GM12878 (cell line): ENCODE measurements at regions not wholly inside any gene's neighbourhood (a gene's known extent, or its start where the extent isn't known, plus 50 kb on each side); places are given as distances from the start of the nearest gene placed in this dataset.

Experiments
- ATAC-seq: fragments of 200-7000 bp; cut with Tn5 transposase; 3 replicates; pipeline ENCODE4 v1.9.1; 2020; ENCODE audit warnings: mild to moderate bottlenecking, moderate library complexity
- BruUV-seq: library from RNA; stranded (reverse); fragments of 400-500 nt; replicated peaks from 2 replicates; lab custom pipeline; 2021; lab: Mats Ljungman, UMichigan
- CTCF ChIA-PET: fragments of 300-600 bp; sonication (Branson Sonifier 250); formaldehyde crosslinking; extraction: SDS; loops from one replicate; lab custom pipeline; 2021; ENCODE audit warnings: inconsistent platforms; lab: Yijun Ruan, JAX
- POLR2A ChIA-PET: fragments of 350-600 bp; formaldehyde crosslinking; extraction: SDS; loops from one replicate; lab custom pipeline; 2021; ENCODE audit warnings: inconsistent platforms; lab: Charles Lee
- RAD21 ChIA-PET: fragments of 300-600 bp; sonication (Branson Sonifier 250); formaldehyde crosslinking; loops from one replicate; lab custom pipeline; 2023; ENCODE audit warnings: antibody characterized with exemption; ENCODE audit not compliant: unreplicated experiment; lab: Charles Lee
- SMC1A ChIA-PET: fragments of 300-600 bp; sonication (Branson Sonifier 250); formaldehyde crosslinking; loops from one replicate; lab custom pipeline; 2023; ENCODE audit not compliant: unreplicated experiment, uncharacterized antibody; lab: Charles Lee
- DNase-seq: peaks from one replicate; pipeline ENCODE4 v3.0.0-alpha.2; 2011; ENCODE audit warnings: low read depth, low spot score
- FAIRE-seq: peaks from 3 replicates; lab custom pipeline; 2011; peaks lifted over from hg19 to GRCh38; lab: Jason Lieb, UNC
- H2AFZ ChIP-seq: 2 replicates; pipeline ENCODE4 v1.6.0; 2011; ENCODE audit warnings: low read depth, low read length, control low read depth; ENCODE audit not compliant: control insufficient read depth
- H3K27ac ChIP-seq: 2 replicates; pipeline ENCODE4 v1.5.1; 2011; ENCODE audit warnings: control low read depth; ENCODE audit not compliant: control insufficient read depth, insufficient read depth
- H3K27me3 ChIP-seq, 2 experiments: replicated peaks in 1 of 2; 2 replicates each; pipeline versions ENCODE4 v1.6.0 to v1.6.1; 2011; ENCODE audit warnings: low read length in 1 of 2; ENCODE audit not compliant: control insufficient read depth in 2 of 2, insufficient read depth in 2 of 2
- H3K36me3 ChIP-seq, 2 experiments: 2 replicates each; pipeline ENCODE4 v1.5.1; 2011; ENCODE audit warnings: low read length in 1 of 2; ENCODE audit not compliant: control insufficient read depth in 2 of 2, insufficient read depth in 2 of 2
- H3K4me1 ChIP-seq: 2 replicates; pipeline ENCODE4 v1.6.1; 2011; ENCODE audit warnings: mild to moderate bottlenecking, low read length, moderate library complexity, mixed read lengths; ENCODE audit not compliant: control insufficient read depth, insufficient read depth
- H3K4me2 ChIP-seq: 2 replicates; pipeline ENCODE4 v1.6.0; 2011; ENCODE audit warnings: control low read depth; ENCODE audit not compliant: control insufficient read depth, insufficient read depth
- H3K4me3 ChIP-seq: fragments of 200-600 bp; sonication (generic); 2 replicates; pipeline ENCODE4 v1.5.1; 2016
- H3K79me2 ChIP-seq: 2 replicates; pipeline ENCODE4 v1.6.0; 2011; ENCODE audit warnings: low read length; ENCODE audit not compliant: control insufficient read depth, insufficient read depth
- H3K9ac ChIP-seq: 2 replicates; pipeline ENCODE4 v1.8.0; 2011; ENCODE audit warnings: low read length, control low read depth, mixed read lengths; ENCODE audit not compliant: control insufficient read depth, insufficient read depth
- H3K9me3 ChIP-seq: replicated peaks from 3 replicates; pipeline ENCODE4 v1.5.1; 2011; ENCODE audit warnings: mild to moderate bottlenecking, low read length; ENCODE audit not compliant: control insufficient read depth, insufficient read depth
- H4K20me1 ChIP-seq: 2 replicates; pipeline ENCODE4 v1.6.0; 2011; ENCODE audit not compliant: control insufficient read depth, insufficient read depth
- CHD4 ChIP-seq: fragments of 200-600 bp; sonication (generic); IDR thresholded peaks from 2 replicates; pipeline ENCODE4 v1.6.1; 2016; ENCODE audit warnings: mild to moderate bottlenecking
- CREB1 ChIP-seq: IDR thresholded peaks from 2 replicates; pipeline ENCODE4 v1.6.1; 2012; ENCODE audit warnings: low read depth, mild to moderate bottlenecking, inconsistent platforms
- EED ChIP-seq: sonication (generic); IDR thresholded peaks from 2 replicates; pipeline ENCODE4 v1.6.1; 2016; ENCODE audit warnings: antibody characterized with exemption, low read depth
- HDAC2 ChIP-seq: fragments of 200-600 bp; sonication (generic); IDR thresholded peaks from 2 replicates; pipeline ENCODE4 v1.6.1; 2017
- HDGF ChIP-seq: fragments of 450-650 bp; IDR thresholded peaks from 2 replicates; pipeline ENCODE4 v1.6.1; 2016; ENCODE audit warnings: antibody characterized with exemption
- IKZF2 ChIP-seq, 2 experiments: fragments of 450-650 bp; IDR thresholded peaks; 2 replicates each; pipeline ENCODE4 v1.6.1; 2017; ENCODE audit warnings: mild to moderate bottlenecking in 2 of 2, moderate library complexity in 2 of 2
- IRF5 ChIP-seq: fragments of 450-650 bp; IDR thresholded peaks from 2 replicates; pipeline ENCODE4 v1.6.1; 2017; ENCODE audit warnings: borderline replicate concordance
- MEF2B ChIP-seq: fragments of 450-650 bp; IDR thresholded peaks from 2 replicates; pipeline ENCODE4 v1.6.1; 2018; ENCODE audit warnings: mild to moderate bottlenecking, moderate library complexity; ENCODE audit not compliant: partially characterized antibody, poor library complexity, severe bottlenecking
- PBX3 ChIP-seq: IDR thresholded peaks from 2 replicates; pipeline ENCODE4 v1.6.1; 2011; ENCODE audit warnings: mild to moderate bottlenecking, low read depth, low read length, moderate library complexity; ENCODE audit not compliant: insufficient replicate concordance
- RELA ChIP-seq: fragments of 450-650 bp; IDR thresholded peaks from 2 replicates; pipeline ENCODE4 v1.8.0; 2014; ENCODE audit warnings: borderline replicate concordance; ENCODE audit not compliant: partially characterized antibody
- SKIL ChIP-seq: fragments of 450-650 bp; IDR thresholded peaks from 2 replicates; pipeline ENCODE4 v1.6.1; 2017; ENCODE audit warnings: mild to moderate bottlenecking, low read depth, inconsistent platforms; ENCODE audit not compliant: poor library complexity, severe bottlenecking
- ZNF592 ChIP-seq: fragments of 450-650 bp; IDR thresholded peaks from 2 replicates; pipeline ENCODE4 v1.6.1; 2017; ENCODE audit warnings: mild to moderate bottlenecking, moderate library complexity
- ZZZ3 ChIP-seq: IDR thresholded peaks from 2 replicates; pipeline ENCODE4 v1.6.1; 2011; ENCODE audit warnings: low read depth; ENCODE audit not compliant: control insufficient read depth, insufficient read length
- WGBS: methylation state at CpG from one replicate; pipeline ENCODE4 v1.1.6; 2016; ENCODE audit warnings: low lambda C conversion rate; ENCODE audit not compliant: insufficient replicate concordance, insufficient coverage; ENCODE audit errors: missing lambda C conversion rate; 5-methylcytosine and 5-hydroxymethylcytosine counted together
- in situ Hi-C: fragments of 300-500 bp; cut with MboI; formaldehyde crosslinking; loops from 9 replicates; pipeline ENCODE4 v1.14.3; 2018; ENCODE audit warnings: mixed read lengths
- intact Hi-C: fragments of 100-400 bp; cut with micrococcal nuclease; formaldehyde crosslinking; loops from one replicate; pipeline ENCODE4 v1.14.2; 2022; ENCODE audit not compliant: unreplicated experiment

- H3K27ac ChIP-seq: peak overlapping the region; percentile 40
- H2AFZ ChIP-seq: peak overlapping the region; percentile 71
- no peaks in the 10 kb centered on the region for H4K20me1 ChIP-seq
- CTCF ChIA-PET: interaction anchor here (0.7 to 15.4 kb wide), 18 partner anchors 9 to 393 kb away, joined by 3 to 386 read pairs (median 4); partner anchors contain the start of genes FAM98B and RASGRP1
- WGBS: 24% methylated on average over 7 of the region's 7 CpGs
- peak overlapping the region; percentile 14; the same call in 1 of the 2 replicates for H3K9ac ChIP-seq
- H3K27me3 ChIP-seq: no peaks in the 10 kb centered on the region
- H3K4me2 ChIP-seq: peak overlapping the region; percentile 2; the same call in 1 of the 2 replicates
- in situ Hi-C loops: loop anchor here (10.0 kb wide), 2 partner anchors 251 to 701 kb away; no protein-coding TSS in a partner anchor
- ATAC-seq: peak; percentile 79
- SMC1A ChIA-PET: interaction anchor here (0.6 to 11.9 kb wide), 24 partner anchors 8 to 272 kb away, joined by 3 to 249 read pairs (median 4); partner anchors contain the start of genes FAM98B and RASGRP1
- no peaks in the 10 kb centered on the region for H3K9me3 ChIP-seq
- POLR2A ChIA-PET: interaction anchor here (0.5 to 3.4 kb wide), 6 partner anchors 8 to 242 kb away, joined by 3 to 21 read pairs (median 4); partner anchors contain the start of gene FAM98B
- FAIRE-seq: peak; percentile 31
- H3K4me3 ChIP-seq: no peak overlapping the region
- RAD21 ChIA-PET: interaction anchor here (1.0 to 8.9 kb wide), 14 partner anchors 8 to 255 kb away, joined by 3 to 224 read pairs (median 7); partner anchors contain the start of genes FAM98B and RASGRP1
- BruUV-seq: no TSS peak
- intact Hi-C loops: loop anchor here (5.0 kb wide), 1 partner anchor 699 kb away; no protein-coding TSS in a partner anchor
- DNase-seq: no peak
- peaks cover 27% of the 10 kb centered on the region for H3K4me1 ChIP-seq
- no peaks in the 10 kb centered on the region for H3K79me2 ChIP-seq
- no peaks in the 10 kb centered on the region for H3K36me3 ChIP-seq
- no peak for TF ChIP-seq RELA
- TF ChIP-seq HDAC2: no peak
- no peak for TF ChIP-seq PBX3
- 0 out of 4 replicates have a peak, but pooled peaks of 1 of the 2 experiments have one; percentile 23 for TF ChIP-seq IKZF2 (IDR thresholded peaks at IDR 0.05)
- no peak for TF ChIP-seq MEF2B
- TF ChIP-seq ZZZ3: no peak
- TF ChIP-seq IRF5: no peak
- TF ChIP-seq ZNF592: no peak
- no peak for TF ChIP-seq CREB1
- peak; percentile 62; the same call in 1 of the 2 replicates for TF ChIP-seq EED
- no peak for TF ChIP-seq SKIL
- TF ChIP-seq CHD4: no peak
- no peak; the same call in 1 of the 2 replicates for TF ChIP-seq HDGF
Measured at GRCh38 chr15:38696109-38696727, 131.6 kb upstream of the RASGRP1 start.
